SJSA1 (cell line): ENCODE measurements at regions not wholly inside any gene's neighbourhood (a gene's known extent, or its start where the extent isn't known, plus 50 kb on each side); places are given as distances from the start of the nearest gene placed in this dataset.
A peak's percentile ranks its signal among the peaks of the same experiment; 100 is the strongest.
"Not testable (repeated sequence)": the region's sequence is repeated elsewhere in the genome, so short reads cannot be mapped to it uniquely, and the experiment has no call there.

ENCODE experiments used
- DNase-seq, 2 experiments: peaks; one replicate each; pipeline ENCODE4 v3.0.0-alpha.2; 2015 to 2020; ENCODE audit warnings: low spot score in 2 of 2, low read depth in 1 of 2
- H3K27ac ChIP-seq: fragments of 250-450 bp; sonication (Bioruptor Pico); 2 replicates; pipeline ENCODE4 v1.5.1; 2020; ENCODE audit warnings: mild to moderate bottlenecking, moderate library complexity
- H3K27me3 ChIP-seq: fragments of 250-450 bp; sonication (Bioruptor Pico); replicated peaks from 2 replicates; pipeline ENCODE4 v1.5.1; 2020; ENCODE audit warnings: mild to moderate bottlenecking, moderate library complexity
- H3K36me3 ChIP-seq: fragments of 250-450 bp; sonication (Bioruptor Pico); 2 replicates; pipeline ENCODE4 v1.5.1; 2020; ENCODE audit warnings: mild to moderate bottlenecking
- H3K4me1 ChIP-seq: fragments of 250-450 bp; sonication (Bioruptor Pico); replicated peaks from 2 replicates; pipeline ENCODE4 v1.6.1; 2021; ENCODE audit warnings: mild to moderate bottlenecking
- H3K4me3 ChIP-seq: fragments of 250-450 bp; sonication (Bioruptor Pico); 2 replicates; pipeline ENCODE4 v1.5.1; 2020; ENCODE audit warnings: mild to moderate bottlenecking
- H3K9me3 ChIP-seq: fragments of 250-450 bp; sonication (Bioruptor Pico); replicated peaks from 2 replicates; pipeline ENCODE4 v1.5.1; 2020; ENCODE audit warnings: mild to moderate bottlenecking

DNA sequence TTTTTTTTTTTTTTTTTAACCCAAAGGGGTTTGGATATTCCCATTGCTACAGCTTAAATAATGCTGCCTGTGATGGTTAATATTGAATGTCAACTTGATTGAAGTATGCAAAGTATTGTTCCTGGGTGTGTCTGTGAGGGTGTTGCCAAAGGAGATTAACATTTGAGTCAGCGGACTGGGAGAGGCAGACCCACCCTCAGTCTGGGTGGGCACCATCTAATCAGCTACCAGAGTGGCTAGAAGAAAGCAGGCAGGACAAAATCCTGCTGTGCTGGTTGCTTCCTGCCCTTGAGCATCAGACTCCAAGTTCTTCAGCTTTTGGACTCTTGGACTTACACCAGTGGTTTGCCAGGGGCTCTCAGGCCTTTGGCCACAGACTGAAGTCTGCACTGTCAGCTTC is 106.8 kb upstream of the RBMS1 start:
- not testable (repeated sequence) for H3K9me3 ChIP-seq, DNase-seq, H3K4me1 ChIP-seq, H3K27me3 ChIP-seq, H3K4me3 ChIP-seq, H3K27ac ChIP-seq, H3K36me3 ChIP-seq

DNA sequence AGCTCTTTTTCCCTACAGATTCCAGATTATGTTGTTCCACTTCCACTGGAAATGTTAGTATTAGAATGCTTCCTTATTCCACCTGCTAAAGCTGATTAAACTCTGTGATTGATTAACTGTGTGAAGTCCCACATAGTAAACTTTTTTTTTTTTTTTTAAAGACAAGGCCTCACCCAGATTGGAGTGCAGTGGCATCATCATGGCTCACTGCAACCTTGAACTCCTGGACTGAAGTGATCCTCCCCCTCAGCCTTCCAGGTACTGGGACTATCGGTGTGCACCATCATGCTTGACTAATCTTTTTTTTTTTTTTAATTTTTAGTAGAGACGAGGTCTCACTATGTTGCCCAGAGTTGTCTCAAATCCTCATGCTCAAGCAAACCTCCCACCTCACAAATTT is 108.5 kb upstream of the RBMS1 start:
- Histone ChIP-seq H3K36me3 (no peaks in the 10 kb centered on the region), H3K27me3 (no peaks in the 10 kb centered on the region), H3K4me1 (peaks cover 9% of the 10 kb centered on the region), H3K9me3 (no peaks in the 10 kb centered on the region), H3K27ac (no peak overlapping the region), H3K4me3 (no peak overlapping the region)
- DNase-seq, result no peak

DNA sequence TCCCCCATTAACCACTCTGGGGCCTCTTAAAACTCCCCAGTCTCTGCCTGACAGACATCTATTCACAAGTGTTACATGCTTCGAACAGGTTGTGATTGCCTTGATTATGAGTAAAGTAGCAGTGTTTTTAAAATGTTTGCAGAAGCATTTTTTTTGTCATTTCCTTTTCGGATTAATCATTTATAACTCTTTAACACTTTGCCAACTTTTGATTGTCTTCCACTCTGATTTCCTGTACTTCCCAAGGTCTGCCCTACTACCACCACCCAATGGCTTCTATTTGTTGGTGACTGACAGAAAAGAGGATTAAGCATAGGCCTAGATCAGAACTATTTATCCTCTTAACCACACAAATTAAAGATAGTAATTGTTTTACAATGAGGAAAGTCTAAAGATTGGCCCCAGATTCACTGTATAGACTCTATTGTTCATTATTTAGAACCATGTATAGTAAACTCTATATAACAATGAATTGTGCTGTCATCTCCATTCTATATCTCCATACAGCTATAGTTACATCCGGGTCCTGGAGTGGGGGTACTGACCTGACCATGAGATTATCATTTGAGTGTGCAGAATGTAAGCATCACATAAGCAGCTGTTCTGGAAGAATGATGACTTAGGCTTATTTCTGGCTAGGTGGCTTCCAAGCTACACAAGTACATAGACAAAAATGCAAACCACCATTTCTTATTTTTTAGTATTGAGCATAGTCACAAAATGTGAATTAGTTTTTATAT is 110.3 kb upstream of the RBMS1 start:
- Histone ChIP-seq H3K9me3 (no peaks in the 10 kb centered on the region), H3K4me1 (peaks cover 9% of the 10 kb centered on the region), H3K27ac (no peak overlapping the region), H3K27me3 (no peaks in the 10 kb centered on the region), H3K36me3 (no peaks in the 10 kb centered on the region), H3K4me3 (no peak overlapping the region)
- no peak for DNase-seq

DNA sequence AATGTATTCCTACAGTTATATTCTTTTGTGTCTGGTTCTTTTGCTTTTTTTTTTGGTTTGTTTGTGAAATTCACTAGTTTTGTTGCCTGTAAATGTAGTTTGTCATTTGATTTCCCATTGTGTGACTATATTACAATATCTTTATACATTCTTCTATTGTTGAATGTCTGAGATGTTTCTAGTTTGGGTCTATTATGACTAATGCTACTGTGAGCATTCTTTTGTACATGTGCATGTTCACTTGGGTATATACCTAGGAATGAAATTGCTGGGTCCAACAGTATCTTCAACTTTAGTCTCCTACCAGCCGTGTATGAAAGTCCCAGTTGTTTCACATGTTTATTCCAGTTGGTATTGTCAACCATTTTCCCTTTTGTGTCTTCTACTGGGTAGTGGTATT is 112.7 kb upstream of the RBMS1 start:
- no peak overlapping the region for H3K27ac ChIP-seq
- H3K4me1 ChIP-seq, result peaks cover 9% of the 10 kb centered on the region
- no peaks in the 10 kb centered on the region for H3K9me3 ChIP-seq
- peak in 1 of 2 experiments; percentile 29 for DNase-seq
- H3K27me3 ChIP-seq, result no peaks in the 10 kb centered on the region
- H3K36me3 ChIP-seq, result no peaks in the 10 kb centered on the region
- no peak overlapping the region for H3K4me3 ChIP-seq

DNA sequence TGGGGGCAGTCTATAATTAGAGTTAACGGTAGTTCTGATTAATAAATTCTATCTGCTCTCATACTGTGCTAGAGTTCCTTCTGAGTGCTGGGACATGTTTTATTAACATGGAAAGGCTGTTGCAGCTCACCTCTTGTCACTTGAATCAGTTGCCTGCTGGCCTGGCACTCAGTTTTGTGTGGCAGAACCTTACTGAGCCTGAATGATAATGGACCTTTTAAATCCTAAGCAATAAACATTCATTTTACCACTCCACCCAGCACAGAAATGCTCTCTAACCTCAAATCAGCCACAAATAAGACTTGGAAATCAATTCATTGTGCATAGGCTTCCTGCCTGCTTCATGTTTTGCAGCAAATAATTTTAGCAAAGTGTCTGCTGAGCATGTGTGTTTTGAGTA is 115.0 kb upstream of the RBMS1 start:
- no peak overlapping the region for H3K27ac ChIP-seq
- no peak for DNase-seq
- H3K9me3 ChIP-seq, result no peaks in the 10 kb centered on the region
- H3K36me3 ChIP-seq, result no peaks in the 10 kb centered on the region
- no peak overlapping the region for H3K4me3 ChIP-seq
- H3K4me1 ChIP-seq, result peaks cover 18% of the 10 kb centered on the region
- H3K27me3 ChIP-seq, result no peaks in the 10 kb centered on the region

DNA sequence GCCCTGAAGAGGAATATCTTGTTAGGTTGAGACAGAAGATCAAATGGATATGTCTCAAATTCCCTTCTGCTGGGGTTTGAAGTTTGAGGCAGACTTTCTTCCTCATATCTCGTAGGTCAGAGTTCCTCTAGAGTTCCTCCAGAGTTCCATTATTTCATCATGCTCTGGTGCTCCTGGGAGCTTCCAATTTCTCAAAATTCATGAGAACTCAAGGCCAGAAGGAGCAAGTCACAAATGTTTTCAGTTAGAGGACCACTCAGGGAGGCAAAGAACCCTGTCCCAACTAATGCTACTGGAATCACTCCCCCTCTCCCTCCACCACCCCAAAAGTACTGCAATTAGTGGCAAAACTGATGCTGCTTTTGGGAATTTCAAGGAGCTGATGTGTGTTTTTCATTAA is 115.7 kb upstream of the RBMS1 start:
- no peak for DNase-seq
- peaks cover 25% of the 10 kb centered on the region for H3K4me1 ChIP-seq

DNA sequence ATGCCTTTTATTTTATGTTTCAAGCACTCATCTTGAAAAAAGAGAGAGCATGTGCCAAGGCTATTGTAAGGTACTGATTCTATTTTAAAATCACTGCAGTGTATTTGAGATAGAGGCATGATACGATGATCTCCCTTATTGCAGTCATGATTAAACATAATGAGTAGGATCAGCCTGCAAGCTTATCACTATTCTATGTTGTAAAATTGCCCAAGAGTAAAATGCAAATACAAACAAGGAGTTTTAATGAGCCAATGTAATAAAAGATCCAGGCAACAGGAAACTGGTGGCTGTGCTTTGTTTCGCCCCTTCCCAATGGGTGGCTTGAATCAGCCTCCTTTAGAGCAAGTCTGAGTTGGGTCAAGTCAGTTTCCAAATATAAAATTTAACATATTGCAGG is 116.4 kb upstream of the RBMS1 start:
- no peaks in the 10 kb centered on the region for H3K36me3 ChIP-seq
- H3K27me3 ChIP-seq, result no peaks in the 10 kb centered on the region
- no peak for DNase-seq
- H3K4me3 ChIP-seq, result no peak overlapping the region
- peaks cover 28% of the 10 kb centered on the region for H3K4me1 ChIP-seq
- H3K9me3 ChIP-seq, result no peaks in the 10 kb centered on the region
- no peak overlapping the region for H3K27ac ChIP-seq

More for the DNA sequence above, 115.7 kb upstream of the RBMS1 start:
- no peaks in the 10 kb centered on the region for H3K27me3 ChIP-seq
- no peaks in the 10 kb centered on the region for H3K9me3 ChIP-seq
- no peak overlapping the region for H3K4me3 ChIP-seq
- no peak overlapping the region for H3K27ac ChIP-seq
- no peaks in the 10 kb centered on the region for H3K36me3 ChIP-seq

DNA sequence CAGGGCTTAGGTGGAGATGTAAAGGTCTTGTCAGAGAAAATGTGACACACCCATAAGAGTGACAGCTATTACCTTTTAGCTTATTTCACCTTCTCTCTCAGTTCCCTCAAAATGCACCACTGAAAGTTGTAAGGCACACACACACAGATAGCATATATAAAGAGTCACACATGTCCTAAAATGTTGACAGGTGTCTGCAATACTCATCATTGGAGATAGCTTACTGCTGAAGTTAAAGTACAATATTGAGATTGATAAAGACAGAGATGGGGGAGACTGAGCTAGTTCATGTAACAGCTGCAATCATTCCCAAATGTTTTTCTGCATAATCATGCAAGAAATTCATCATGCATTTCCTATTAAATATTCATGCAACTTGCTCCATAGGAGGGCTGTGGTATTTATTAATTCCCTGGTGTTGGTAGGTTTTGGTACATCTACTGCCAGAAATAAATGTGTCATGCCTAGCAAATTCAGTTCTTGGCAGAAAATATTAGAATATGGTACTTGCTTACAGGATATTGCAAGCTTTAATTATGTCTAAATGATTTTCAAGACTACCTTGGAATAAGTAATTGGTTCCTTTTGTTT is 118.8 kb upstream of the RBMS1 start:
- Histone ChIP-seq H3K4me3 (no peak overlapping the region), H3K4me1 (peaks cover 19% of the 10 kb centered on the region), H3K9me3 (no peaks in the 10 kb centered on the region), H3K36me3 (no peaks in the 10 kb centered on the region), H3K27me3 (no peaks in the 10 kb centered on the region), H3K27ac (no peak overlapping the region)
- DNase-seq, result no peak

DNA sequence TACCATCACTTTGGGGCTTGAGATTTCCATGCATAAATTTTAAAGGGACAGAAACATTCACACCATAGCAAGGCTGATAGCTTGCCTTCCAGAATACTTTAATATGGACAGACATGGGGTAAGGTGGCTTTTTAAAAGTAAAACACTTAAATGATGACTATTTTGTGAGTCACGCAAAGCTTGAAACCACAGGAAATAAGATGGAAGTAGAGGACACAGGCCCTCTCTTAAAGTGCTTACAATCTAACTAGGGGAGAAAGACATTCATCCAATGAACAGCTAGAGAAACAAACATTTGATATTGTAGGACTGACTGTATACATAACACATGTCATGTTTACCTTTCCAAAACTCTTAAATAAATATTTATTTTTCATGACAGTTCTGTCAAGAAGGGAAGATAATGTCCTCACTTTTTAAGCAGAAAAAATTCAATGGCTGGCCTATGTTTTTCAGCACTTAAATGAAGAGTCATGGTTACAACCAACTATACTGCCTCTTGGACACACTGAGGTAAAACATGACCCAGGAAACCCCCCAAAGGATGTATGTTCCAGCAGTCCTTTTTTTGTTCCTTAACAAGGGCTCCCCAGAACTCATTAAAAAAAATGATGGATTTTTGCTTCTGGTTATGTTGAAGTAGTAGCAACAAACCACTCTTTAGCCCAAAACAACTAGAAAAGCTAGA is 120.0 kb upstream of the RBMS1 start:
- no peak overlapping the region for H3K4me3 ChIP-seq
- peak in 1 of 2 experiments; percentile 83 for DNase-seq
- H3K9me3 ChIP-seq, result no peaks in the 10 kb centered on the region
- H3K27me3 ChIP-seq, result no peaks in the 10 kb centered on the region
- H3K27ac ChIP-seq, result no peak overlapping the region
- H3K4me1 ChIP-seq, result peaks cover 19% of the 10 kb centered on the region
- H3K36me3 ChIP-seq, result no peaks in the 10 kb centered on the region

DNA sequence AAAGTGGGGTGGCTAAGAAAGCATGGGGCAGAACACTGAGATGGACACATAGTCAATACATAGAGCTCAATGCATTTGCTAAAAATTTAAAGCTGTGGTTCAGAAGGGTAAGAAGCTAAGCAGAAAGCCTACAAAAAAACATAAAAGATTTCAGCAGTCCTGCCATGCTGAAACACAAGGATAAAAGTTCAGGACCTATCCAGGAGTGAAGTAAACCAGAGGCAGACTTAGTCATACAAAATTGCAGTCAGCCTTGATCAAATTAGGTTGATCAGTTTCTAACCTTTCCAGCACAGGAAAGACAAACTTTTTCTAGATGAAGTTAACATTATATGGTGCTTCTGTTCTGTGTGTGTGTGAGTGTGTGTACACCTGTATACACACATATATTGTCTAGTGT is 120.8 kb upstream of the RBMS1 start:
- no peaks in the 10 kb centered on the region for H3K9me3 ChIP-seq
- peaks cover 19% of the 10 kb centered on the region for H3K4me1 ChIP-seq
- no peak for DNase-seq
- no peaks in the 10 kb centered on the region for H3K27me3 ChIP-seq
- no peak overlapping the region for H3K4me3 ChIP-seq
- H3K27ac ChIP-seq, result no peak overlapping the region
- H3K36me3 ChIP-seq, result no peaks in the 10 kb centered on the region

DNA sequence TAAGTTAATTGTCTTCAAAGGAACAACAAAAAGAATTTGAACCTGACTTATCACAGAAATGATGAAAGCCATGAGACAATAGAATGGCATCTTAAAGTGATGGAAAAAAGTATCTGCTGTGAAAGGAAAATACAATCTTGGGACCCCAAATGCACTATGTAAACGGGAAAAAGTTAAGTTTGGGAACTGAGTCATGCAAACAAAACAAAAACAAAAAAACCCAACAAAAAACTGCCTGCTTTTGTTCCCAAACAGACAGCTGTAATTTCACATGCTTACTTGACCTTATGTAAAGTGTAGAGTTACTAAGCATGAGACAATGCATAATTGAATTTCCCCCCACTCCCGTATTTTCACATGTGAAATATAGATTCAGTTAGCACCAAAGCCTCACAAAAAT is 122.1 kb upstream of the RBMS1 start:
- Histone ChIP-seq H3K27ac (no peak overlapping the region), H3K9me3 (no peaks in the 10 kb centered on the region), H3K4me3 (no peak overlapping the region), H3K36me3 (no peaks in the 10 kb centered on the region), H3K4me1 (peaks cover 19% of the 10 kb centered on the region), H3K27me3 (no peaks in the 10 kb centered on the region)
- DNase-seq, result no peak

DNA sequence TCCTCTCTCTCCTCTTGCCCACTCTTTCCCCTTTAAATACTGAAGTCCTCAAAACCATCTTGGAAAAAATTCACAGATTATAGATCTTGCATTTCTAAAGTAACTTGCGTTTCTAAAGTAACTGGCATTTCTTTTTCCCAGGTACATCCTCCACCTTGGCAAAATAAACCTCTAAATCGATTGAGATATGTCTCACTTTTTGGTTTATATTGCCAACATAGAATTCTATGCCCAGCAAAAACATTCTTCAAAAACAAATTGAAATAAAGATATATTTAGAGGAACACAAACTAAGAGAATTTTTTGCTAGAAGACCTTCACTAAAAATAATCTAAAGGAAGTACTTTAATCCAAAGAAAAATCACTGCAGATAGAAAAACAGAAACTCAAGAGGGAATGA is 122.5 kb upstream of the RBMS1 start:
- no peaks in the 10 kb centered on the region for H3K27me3 ChIP-seq
- H3K27ac ChIP-seq, result no peak overlapping the region
- DNase-seq, result no peak
- H3K36me3 ChIP-seq, result no peaks in the 10 kb centered on the region
- peaks cover 19% of the 10 kb centered on the region for H3K4me1 ChIP-seq
- no peaks in the 10 kb centered on the region for H3K9me3 ChIP-seq
- H3K4me3 ChIP-seq, result no peak overlapping the region

DNA sequence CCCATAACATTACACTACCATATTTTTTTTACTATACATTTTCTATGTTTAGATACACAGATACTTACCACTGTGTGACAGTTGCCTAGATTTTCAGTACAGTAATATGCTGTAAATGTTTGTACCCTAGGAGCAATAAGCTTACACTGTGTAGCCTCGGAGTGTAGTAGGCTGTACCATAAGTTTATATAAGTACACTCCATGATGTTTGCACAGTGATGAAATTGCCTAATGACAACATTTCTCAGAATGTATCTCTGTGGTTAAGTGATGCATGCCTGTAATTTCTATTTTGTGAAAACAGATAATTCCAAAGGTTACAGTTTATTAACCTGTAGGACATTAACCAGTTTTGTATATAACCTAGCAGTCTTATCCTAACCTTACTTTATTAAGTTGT is 128.1 kb upstream of the RBMS1 start:
- Histone ChIP-seq H3K36me3 (no peaks in the 10 kb centered on the region), H3K27me3 (no peaks in the 10 kb centered on the region), H3K4me1 (no peaks in the 10 kb centered on the region), H3K27ac (no peak overlapping the region), H3K9me3 (no peaks in the 10 kb centered on the region), H3K4me3 (no peak overlapping the region)
- no peak for DNase-seq

DNA sequence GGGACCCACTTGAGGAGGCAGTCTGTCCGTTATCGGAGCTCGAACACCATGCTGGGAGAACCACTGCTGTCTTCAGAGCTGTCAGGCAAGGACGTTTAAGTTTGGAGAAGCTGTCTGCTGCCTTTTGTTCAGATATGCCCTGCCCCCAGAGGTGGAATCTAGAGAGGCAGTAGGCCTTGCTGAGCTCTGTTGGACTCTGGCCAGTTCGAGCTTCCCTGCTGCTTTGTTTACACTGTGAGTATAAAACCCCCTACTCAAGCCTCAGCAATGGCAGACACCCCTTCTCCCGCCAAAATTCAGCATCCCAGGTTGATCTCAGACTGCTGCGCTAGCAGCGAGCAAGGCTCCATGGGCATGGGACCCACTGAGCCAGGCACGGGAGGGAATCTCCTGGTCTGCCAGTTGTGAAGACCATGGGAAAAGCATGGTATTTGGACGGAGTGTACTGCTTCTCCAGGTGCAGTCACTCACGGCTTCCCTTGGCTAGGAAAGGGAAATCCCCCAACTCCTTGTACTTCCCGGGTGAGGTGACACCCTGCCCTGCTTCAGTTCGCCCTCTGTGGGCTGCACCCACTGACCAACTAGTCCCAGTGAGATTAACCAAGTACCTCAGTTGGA is 134.5 kb upstream of the RBMS1 start:
- not testable (repeated sequence) for H3K36me3 ChIP-seq, DNase-seq, H3K27me3 ChIP-seq, H3K27ac ChIP-seq, H3K9me3 ChIP-seq, H3K4me3 ChIP-seq
- peaks cover 13% of the 10 kb centered on the region for H3K4me1 ChIP-seq
